HG02884 (cell line): ENCODE measurements at regions not wholly inside any gene's neighbourhood (a gene's known extent, or its start where the extent isn't known, plus 50 kb on each side); places are given as distances from the start of the nearest gene placed in this dataset.
"Not testable (repeated sequence)": the region's sequence is repeated elsewhere in the genome, so short reads cannot be mapped to it uniquely, and the experiment has no call there.

Experiments used
- ATAC-seq: cut with Tn5 transposase; IDR thresholded peaks from one replicate; pipeline ENCODE4 v1.9.1; 2021; ENCODE audit warnings: mild to moderate bottlenecking, moderate library complexity; ENCODE audit not compliant: unreplicated experiment

GRCh38 chr4:158053801-158054200, 119.0 kb downstream of the GASK1B start:
- ATAC-seq: no peak

- ATAC-seq: no peak
Observed at GRCh38 chr4:158053086-158053485, 119.7 kb downstream of the GASK1B start.

GRCh38 chr4:158051401-158052235, 121.2 kb downstream of the GASK1B start:
- ATAC-seq: no peak

- ATAC-seq: no peak
Observed at GRCh38 chr4:158050942-158051341, 121.9 kb downstream of the GASK1B start.

- no peak for ATAC-seq
Observed at GRCh38 chr4:158046345-158046744, 126.5 kb downstream of the GASK1B start.

GRCh38 chr4:158043971-158044618, 128.7 kb downstream of the GASK1B start:
- no peak for ATAC-seq

GRCh38 chr4:158042591-158043030, 130.2 kb downstream of the GASK1B start:
- ATAC-seq: no peak

- no peak for ATAC-seq
Observed at GRCh38 chr4:158038718-158039117, 134.1 kb downstream of the GASK1B start.

- no peak for ATAC-seq
Observed at GRCh38 chr4:158036998-158037397, 135.8 kb downstream of the GASK1B start.

- ATAC-seq: no peak
Observed at GRCh38 chr4:158035662-158036195, 137.1 kb downstream of the GASK1B start.

GRCh38 chr4:158033416-158034120, 139.3 kb downstream of the GASK1B start:
- ATAC-seq: no peak

- no peak for ATAC-seq
Observed at GRCh38 chr4:158032733-158033415, 140.0 kb downstream of the GASK1B start.

- not testable (repeated sequence) for ATAC-seq
Observed at GRCh38 chr4:158028381-158028780, 144.4 kb downstream of the GASK1B start.

- ATAC-seq: no peak
Observed at GRCh38 chr4:158025131-158025530, 147.7 kb downstream of the GASK1B start.

- no peak for ATAC-seq
Observed at GRCh38 chr4:158020734-158021346, 152.0 kb downstream of the GASK1B start.

GRCh38 chr4:158020176-158020575, 152.6 kb downstream of the GASK1B start:
- no peak for ATAC-seq

- no peak for ATAC-seq
Observed at GRCh38 chr4:158018831-158019230, 154.0 kb downstream of the GASK1B start.

GRCh38 chr4:158018221-158018830, 154.5 kb downstream of the GASK1B start:
- no peak for ATAC-seq

- ATAC-seq: no peak
Observed at GRCh38 chr4:158016511-158016910, 156.3 kb downstream of the GASK1B start.

- no peak for ATAC-seq
Observed at GRCh38 chr4:158015241-158015640, 157.6 kb downstream of the GASK1B start.
